GM12891 (cell line): ENCODE measurements at regions not wholly inside any gene's neighbourhood (a gene's known extent, or its start where the extent isn't known, plus 50 kb on each side); places are given as distances from the start of the nearest gene placed in this dataset.
"Not testable (repeated sequence)": the region's sequence is repeated elsewhere in the genome, so short reads cannot be mapped to it uniquely, and the experiment has no call there.

Source experiments
- DNase-seq: peaks from one replicate; pipeline ENCODE4 v3.0.0; 2011; ENCODE audit warnings: low spot score; ENCODE audit not compliant: insufficient read length
- FAIRE-seq: peaks from 2 replicates; lab custom pipeline; 2011; peaks lifted over from hg19 to GRCh38; lab: Jason Lieb, UNC
- PAX5 ChIP-seq: IDR thresholded peaks from 2 replicates; pipeline ENCODE4 v1.6.1; 2011; ENCODE audit warnings: low read length, moderate library complexity, mild to moderate bottlenecking; ENCODE audit not compliant: insufficient read depth, severe bottlenecking
- POLR2A ChIP-seq: IDR thresholded peaks from 2 replicates; pipeline ENCODE4 v1.6.1; 2011; ENCODE audit warnings: low read depth, low read length, control low read depth
- POLR2AphosphoS5 ChIP-seq: IDR thresholded peaks from 2 replicates; pipeline ENCODE4 v1.6.1; 2011; ENCODE audit warnings: low read depth, low read length, control low read depth
- POU2F2 ChIP-seq: IDR thresholded peaks from 2 replicates; pipeline ENCODE4 v1.6.1; 2011; ENCODE audit warnings: low read depth, mild to moderate bottlenecking, control low read depth, low read length, moderate library complexity
- SPI1 ChIP-seq: IDR thresholded peaks from 2 replicates; pipeline ENCODE4 v1.6.1; 2011; ENCODE audit warnings: low read depth, low read length, control low read depth
- TAF1 ChIP-seq: IDR thresholded peaks from 2 replicates; pipeline ENCODE4 v1.6.1; 2011; ENCODE audit warnings: low read depth, low read length, control low read depth

GRCh38 chr13:63864171-63864902 lies 2448.7 kb upstream of the PCDH20 start:
- TF ChIP-seq POU2F2 (no peak), SPI1 (no peak)
- FAIRE-seq (no peak), DNase-seq (no peak)

DNA sequence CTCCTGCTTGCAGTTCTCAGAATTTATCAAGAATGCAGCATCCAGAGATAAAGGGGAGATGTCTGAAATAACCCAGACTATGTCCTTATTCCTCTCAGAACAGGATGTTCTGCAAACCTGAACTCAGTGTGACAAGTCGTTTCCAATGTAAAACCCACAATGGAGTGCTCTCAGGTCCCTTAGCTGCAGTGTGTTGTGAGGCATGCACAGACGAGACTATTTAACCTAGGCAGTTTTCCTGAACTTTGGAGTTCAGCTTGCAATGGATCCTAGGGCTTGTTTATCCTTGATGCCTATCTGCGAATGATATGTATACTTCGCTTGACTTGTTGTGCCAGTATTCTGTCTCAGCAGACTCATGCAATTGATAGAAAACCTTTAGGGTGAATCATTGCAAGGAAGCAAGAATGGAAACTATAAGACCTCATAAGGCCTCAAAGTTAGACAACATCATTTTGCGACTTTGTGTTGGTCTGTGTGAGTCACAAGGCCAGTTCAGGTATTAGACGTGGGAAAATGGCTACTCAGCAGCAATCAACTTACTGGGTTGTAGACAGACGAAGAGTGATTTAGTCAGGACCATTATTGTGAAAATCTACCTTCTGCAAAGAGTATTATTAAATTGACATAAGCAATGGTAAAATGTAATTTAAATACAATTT lies 2439.9 kb upstream of the PCDH20 start:
- DNase-seq (no peak), FAIRE-seq (no peak)
- TF ChIP-seq POU2F2 = no peak
- no peak for TF ChIP-seq PAX5
- no peak for TF ChIP-seq SPI1
- TF ChIP-seq POLR2A = no peak
- TF ChIP-seq POLR2AphosphoS5 = no peak
- no peak for TF ChIP-seq TAF1

DNA sequence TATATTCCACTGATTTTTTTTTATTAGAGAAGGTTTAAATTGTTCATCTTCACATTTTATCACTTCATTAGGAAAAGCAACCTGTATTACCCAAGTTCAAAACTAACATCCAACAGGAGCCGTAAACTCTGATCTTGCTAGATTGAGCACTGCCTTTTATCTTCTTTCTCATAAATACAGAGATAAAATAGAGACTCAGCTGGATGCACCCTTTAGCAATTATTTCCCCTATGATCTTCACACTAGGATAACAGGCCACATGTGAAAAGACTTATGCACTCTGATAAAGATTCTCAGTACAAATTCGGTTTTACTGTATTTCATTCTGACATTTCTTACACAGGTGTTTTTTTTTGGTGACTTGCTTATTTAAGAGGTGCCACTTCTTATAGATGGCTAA lies 2438.2 kb upstream of the PCDH20 start:
- DNase-seq = no peak
- TF ChIP-seq POLR2A (no peak), POU2F2 (no peak), TAF1 (no peak), POLR2AphosphoS5 (no peak), SPI1 (no peak), PAX5 (no peak)
- FAIRE-seq = no peak

DNA sequence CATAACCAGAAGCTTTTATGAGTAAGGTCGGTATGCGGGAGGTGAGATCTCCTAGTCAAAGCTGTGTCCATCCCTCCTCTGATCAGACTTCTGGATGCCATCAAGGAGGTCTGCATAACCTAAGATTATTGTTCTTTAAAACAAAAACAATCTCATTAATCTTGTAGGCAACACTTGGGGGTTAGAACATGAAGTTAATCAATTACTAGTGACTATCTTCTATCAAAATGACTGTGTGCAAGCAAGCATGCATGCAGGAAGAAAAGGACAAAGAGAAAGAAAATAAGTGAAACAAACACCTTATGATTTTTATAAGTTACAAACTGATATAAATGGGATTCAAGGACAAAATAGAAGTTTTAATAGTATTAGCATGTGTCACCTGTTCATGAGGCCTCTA lies 2435.9 kb upstream of the PCDH20 start:
- no peak for FAIRE-seq
- no peak for DNase-seq
- TF ChIP-seq POLR2A (no peak), PAX5 (no peak), POU2F2 (no peak), TAF1 (no peak)

DNA sequence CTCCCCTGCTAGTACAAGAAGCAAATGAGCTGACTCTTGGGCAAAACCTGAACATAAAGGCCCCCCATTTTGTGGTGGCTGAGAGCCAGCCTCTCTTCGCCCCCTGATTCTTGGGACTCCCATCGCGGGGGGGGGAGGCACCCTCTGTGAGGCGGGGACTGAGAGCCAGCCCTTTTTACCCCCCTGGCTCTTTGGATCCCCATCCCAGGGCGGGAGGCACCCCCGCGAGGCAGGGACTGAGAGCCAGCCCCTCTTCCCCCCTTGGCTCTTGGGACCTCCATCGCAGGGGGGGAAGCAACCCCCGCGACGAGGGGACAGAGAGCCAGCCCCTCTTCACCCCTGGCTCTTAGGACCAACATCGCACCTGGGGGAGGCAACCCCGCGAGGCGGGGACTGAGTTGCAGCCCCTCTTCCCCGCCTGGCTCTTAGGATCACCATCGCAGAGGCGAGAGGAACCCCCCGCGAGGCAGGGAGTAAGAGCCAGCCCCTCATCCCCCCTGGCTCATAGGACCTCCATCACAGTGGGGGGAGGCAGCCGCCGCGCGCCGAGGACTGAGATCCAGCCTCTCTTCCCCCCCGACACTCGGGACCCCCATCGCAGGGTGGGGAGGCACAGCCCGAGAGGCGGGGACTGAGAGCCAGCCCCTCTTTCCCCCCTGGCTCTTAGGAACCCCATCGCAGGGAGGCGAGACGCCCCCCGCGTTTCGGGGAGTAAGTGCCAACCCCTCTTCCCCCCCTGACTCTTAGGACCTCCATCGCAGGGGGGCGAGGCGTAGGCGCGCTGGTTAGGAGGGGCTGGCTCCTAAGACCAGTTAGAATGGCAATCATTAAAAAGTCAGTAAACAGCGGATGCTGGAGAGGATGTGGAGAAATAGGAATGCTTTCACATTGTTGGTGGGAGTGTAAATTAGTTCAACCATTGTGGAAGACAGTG lies 2428.4 kb upstream of the PCDH20 start:
- TF ChIP-seq POLR2A (no peak), SPI1 (no peak), TAF1 (no peak), POLR2AphosphoS5 (no peak), PAX5 (no peak)
- DNase-seq (no peak), FAIRE-seq (no peak)

GRCh38 chr13:63842102-63842501 lies 2426.5 kb upstream of the PCDH20 start:
- no peak for FAIRE-seq
- DNase-seq = no peak
- TF ChIP-seq TAF1 = no peak
- no peak for TF ChIP-seq SPI1
- TF ChIP-seq POLR2A = no peak
- TF ChIP-seq PAX5 = no peak
- no peak for TF ChIP-seq POU2F2
- TF ChIP-seq POLR2AphosphoS5 = no peak

- DNase-seq = no peak
- TF ChIP-seq TAF1 = no peak
- no peak for TF ChIP-seq POU2F2
- no peak for TF ChIP-seq PAX5
- no peak for TF ChIP-seq SPI1
- no peak for TF ChIP-seq POLR2AphosphoS5
- no peak for TF ChIP-seq POLR2A
- FAIRE-seq = no peak
These were observed 2425.1 kb upstream of the PCDH20 start for GRCh38 chr13:63840551-63841421.

- FAIRE-seq (no peak), DNase-seq (no peak)
- TF ChIP-seq POLR2A (no peak), SPI1 (no peak), PAX5 (no peak), POLR2AphosphoS5 (no peak), POU2F2 (no peak)
These were observed 2422.9 kb upstream of the PCDH20 start for GRCh38 chr13:63838366-63839110.

GRCh38 chr13:63837701-63838100 lies 2422.1 kb upstream of the PCDH20 start:
- not testable (repeated sequence) for FAIRE-seq, DNase-seq

- not testable (repeated sequence) for DNase-seq, FAIRE-seq
These were observed 2414.0 kb upstream of the PCDH20 start for GRCh38 chr13:63829609-63830008.

DNA sequence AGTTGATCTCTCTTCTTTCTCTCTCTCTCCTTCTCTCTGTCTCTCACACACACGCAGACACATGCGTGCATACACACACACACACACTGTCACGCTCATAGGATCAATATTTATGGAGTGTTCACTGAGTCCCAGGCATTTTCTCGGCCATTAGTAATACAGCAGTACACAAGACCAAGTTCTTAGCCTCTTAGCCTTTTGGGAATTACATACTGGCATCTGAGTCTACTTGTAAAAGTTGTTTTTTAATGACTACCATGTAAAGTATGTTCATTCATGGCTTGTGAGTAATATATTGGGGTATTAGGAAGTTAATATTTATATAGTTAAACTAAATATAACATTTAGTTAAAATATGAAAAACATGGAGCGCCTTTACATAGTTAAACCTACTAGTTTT lies 2406.1 kb upstream of the PCDH20 start:
- not testable (repeated sequence) for FAIRE-seq, DNase-seq

DNA sequence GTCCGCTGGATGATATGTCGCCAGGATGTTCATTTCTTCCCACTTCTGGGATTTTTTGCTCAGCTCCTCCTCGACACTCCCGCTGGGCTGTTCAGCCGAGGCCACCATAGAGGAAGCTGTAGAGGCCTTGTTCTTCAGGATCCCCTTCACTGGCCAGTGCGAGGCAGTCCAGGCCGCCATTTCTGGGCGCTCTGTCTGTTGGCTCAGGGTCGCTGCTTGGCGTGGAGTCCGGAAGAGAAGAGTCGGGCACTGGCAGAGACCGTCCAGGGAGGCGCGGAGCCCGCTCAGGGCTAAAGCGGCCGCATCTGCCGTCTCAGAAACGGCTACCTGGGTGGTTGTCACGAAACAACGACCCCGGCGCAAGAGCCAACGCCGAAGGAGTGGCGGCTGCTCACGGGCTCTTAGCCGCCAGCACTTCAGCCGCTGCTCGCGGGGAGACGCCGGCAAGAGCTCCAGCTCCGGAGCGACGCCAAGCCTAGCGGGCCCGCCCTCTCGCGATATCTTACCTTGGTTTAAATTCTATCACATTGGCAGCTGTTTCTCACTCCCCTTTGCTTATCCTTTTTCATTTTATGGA lies 2395.9 kb upstream of the PCDH20 start:
- DNase-seq, FAIRE-seq: not testable (repeated sequence)

DNA sequence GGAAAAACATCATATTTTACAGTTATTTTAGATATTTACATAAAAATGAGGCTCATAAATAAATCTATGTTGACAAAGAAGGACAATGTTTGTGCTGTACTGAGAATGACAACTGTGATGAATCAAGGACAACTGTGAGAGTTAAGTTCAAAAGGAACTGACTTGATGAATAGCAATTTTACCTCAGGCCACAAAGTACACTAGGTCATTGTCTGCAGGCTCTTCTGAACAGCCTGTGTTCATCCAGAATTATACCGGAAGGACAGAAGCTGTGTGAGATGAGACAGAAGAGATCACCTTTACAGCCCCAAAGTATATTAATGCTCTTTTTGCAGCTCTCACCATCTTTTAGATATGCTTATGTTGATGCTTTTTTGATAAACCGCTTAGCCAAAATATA lies 2375.5 kb upstream of the PCDH20 start:
- FAIRE-seq = peak; percentile 28
- DNase-seq = not testable (repeated sequence)
